ENCODE measurements at regions not wholly inside any gene's neighbourhood (a gene's known extent, or its start where the extent isn't known, plus 50 kb on each side); places are given as distances from the start of the nearest gene placed in this dataset.

GRCh38 chr6:157753291-157753690, 69.8 kb upstream of the SNX9 start:
- no peak for TF ChIP-seq CTCF (IDR thresholded peaks at IDR 0.05)
- TF ChIP-seq POLR2A (IDR thresholded peaks at IDR 0.05) = no peak
- TF ChIP-seq POLR2AphosphoS5 (IDR thresholded peaks at IDR 0.05) = no peak
